OCI-LY3 (cell line): ENCODE measurements at regions not wholly inside any gene's neighbourhood (a gene's known extent, or its start where the extent isn't known, plus 50 kb on each side); places are given as distances from the start of the nearest gene placed in this dataset.
A peak's percentile ranks its signal among the peaks of the same experiment; 100 is the strongest.

Experiments used
- H2AFZ ChIP-seq: fragments of 200-600, 300-600 bp; shearing (Covaris generic); 2 replicates; pipeline ENCODE4 v1.6.0; 2014; ENCODE audit warnings: antibody characterized with exemption, low read depth, low read length
- H3K27ac ChIP-seq: fragments of 200-600, 300-600 bp; sonication (generic); 2 replicates; pipeline ENCODE4 v1.5.1; 2014; ENCODE audit warnings: mild to moderate bottlenecking, low read length, moderate library complexity, mixed read lengths
- H3K27me3 ChIP-seq: fragments of 200-600, 300-600 bp; sonication (generic); 2 replicates; pipeline ENCODE4 v1.6.1; 2014; ENCODE audit warnings: low read depth, low read length, mixed read lengths
- H3K36me3 ChIP-seq: fragments of 200-600, 300-600 bp; sonication (generic); replicated peaks from 2 replicates; pipeline ENCODE3; 2014; ENCODE audit warnings: low read depth, low read length, mixed read lengths
- H3K4me1 ChIP-seq: fragments of 300-600, 200-600 bp; sonication (generic); 2 replicates; pipeline ENCODE4 v1.6.1; 2014; ENCODE audit warnings: low read length, mixed read lengths
- H3K4me2 ChIP-seq: fragments of 200-600, 300-600 bp; sonication (generic); 2 replicates; pipeline ENCODE4 v1.6.1; 2014; ENCODE audit warnings: low read length, mixed read lengths
- H3K4me3 ChIP-seq: fragments of 300-600, 200-600 bp; sonication (generic); 2 replicates; pipeline ENCODE4 v1.5.1; 2014; ENCODE audit warnings: antibody characterized with exemption, mild to moderate bottlenecking, low read length, moderate library complexity
- H3K79me2 ChIP-seq: fragments of 300-600, 200-600 bp; shearing (Covaris generic); 2 replicates; pipeline ENCODE4 v1.6.1; 2014; ENCODE audit warnings: mild to moderate bottlenecking, low read length, mixed read lengths
- H3K9ac ChIP-seq: fragments of 300-600, 200-600 bp; shearing (Covaris generic); 2 replicates; pipeline ENCODE4 v1.6.0; 2014; ENCODE audit warnings: mild to moderate bottlenecking, low read length, moderate library complexity
- H3K9me3 ChIP-seq: fragments of 200-600, 300-600 bp; shearing (Covaris generic); 2 replicates; pipeline ENCODE4 v1.6.1; 2014; ENCODE audit warnings: low read length, mixed read lengths; ENCODE audit not compliant: insufficient read depth
- H4K20me1 ChIP-seq: fragments of 200-600, 300-600 bp; sonication (generic); 2 replicates; pipeline ENCODE4 v1.6.1; 2016; ENCODE audit warnings: low read length, mixed read lengths; ENCODE audit not compliant: insufficient read depth
- CTCF ChIP-seq: fragments of 200-600, 300-600 bp; sonication (generic); IDR thresholded peaks from 2 replicates; pipeline ENCODE4 v1.5.1; 2014; ENCODE audit warnings: antibody characterized with exemption, low read length, low read depth
- EZH2phosphoT487 ChIP-seq: fragments of 200-600 bp; shearing (Covaris generic); IDR thresholded peaks from 2 replicates; pipeline ENCODE4 v1.6.1; 2018; ENCODE audit warnings: antibody characterized with exemption, mixed run types, low read depth

- TF ChIP-seq CTCF (peak; percentile 78), EZH2phosphoT487 (no peak)
- no peak overlapping the region for H3K4me3 ChIP-seq
- no peaks in the 10 kb centered on the region for H4K20me1 ChIP-seq
- H3K27ac ChIP-seq = no peak overlapping the region
- no peaks in the 10 kb centered on the region for H3K79me2 ChIP-seq
- no peaks in the 10 kb centered on the region for H3K27me3 ChIP-seq
- H2AFZ ChIP-seq = peak overlapping the region; percentile 74; the same call in 1 of the 2 replicates
- H3K9ac ChIP-seq = no peak overlapping the region
- H3K4me2 ChIP-seq = no peak overlapping the region
- H3K36me3 ChIP-seq = no peaks in the 10 kb centered on the region
- peaks cover 8% of the 10 kb centered on the region for H3K4me1 ChIP-seq
- H3K9me3 ChIP-seq = no peaks in the 10 kb centered on the region
These were observed 1117.0 kb downstream of the FLRT2 start for GRCh38 chr14:86646696-86647690.

- Histone ChIP-seq H3K27me3 (no peaks in the 10 kb centered on the region), H3K4me1 (peaks cover 8% of the 10 kb centered on the region), H2AFZ (peak overlapping the region; percentile 74), H4K20me1 (no peaks in the 10 kb centered on the region), H3K9me3 (no peaks in the 10 kb centered on the region), H3K9ac (no peak overlapping the region), H3K36me3 (no peaks in the 10 kb centered on the region), H3K27ac (no peak overlapping the region), H3K4me3 (no peak overlapping the region), H3K4me2 (no peak overlapping the region), H3K79me2 (no peaks in the 10 kb centered on the region)
- no peak for TF ChIP-seq EZH2phosphoT487
- TF ChIP-seq CTCF = no peak
These were observed 1116.2 kb downstream of the FLRT2 start for GRCh38 chr14:86646125-86646524.

- H3K4me1 ChIP-seq = peaks cover 2% of the 10 kb centered on the region
- no peaks in the 10 kb centered on the region for H3K36me3 ChIP-seq
- H3K4me2 ChIP-seq = no peak overlapping the region
- no peaks in the 10 kb centered on the region for H4K20me1 ChIP-seq
- H2AFZ ChIP-seq = no peak overlapping the region
- H3K9ac ChIP-seq = no peak overlapping the region
- no peaks in the 10 kb centered on the region for H3K79me2 ChIP-seq
- H3K27me3 ChIP-seq = no peaks in the 10 kb centered on the region
- no peaks in the 10 kb centered on the region for H3K9me3 ChIP-seq
- TF ChIP-seq CTCF (no peak), EZH2phosphoT487 (no peak)
- no peak overlapping the region for H3K4me3 ChIP-seq
- H3K27ac ChIP-seq = no peak overlapping the region
These were observed 1111.4 kb downstream of the FLRT2 start for GRCh38 chr14:86641310-86641709.

GRCh38 chr14:86640288-86640687 is 1110.3 kb downstream of the FLRT2 start:
- Histone ChIP-seq H3K4me1 (no peaks in the 10 kb centered on the region), H4K20me1 (no peaks in the 10 kb centered on the region), H2AFZ (no peak overlapping the region), H3K36me3 (no peaks in the 10 kb centered on the region), H3K9me3 (no peaks in the 10 kb centered on the region), H3K79me2 (no peaks in the 10 kb centered on the region), H3K27ac (no peak overlapping the region), H3K4me3 (no peak overlapping the region), H3K27me3 (no peaks in the 10 kb centered on the region), H3K9ac (no peak overlapping the region), H3K4me2 (no peak overlapping the region)
- TF ChIP-seq CTCF = no peak
- TF ChIP-seq EZH2phosphoT487 = no peak
